HG02571 (cell line): ENCODE measurements at regions not wholly inside any gene's neighbourhood (a gene's known extent, or its start where the extent isn't known, plus 50 kb on each side); places are given as distances from the start of the nearest gene placed in this dataset.

Source experiments
- ATAC-seq: cut with Tn5 transposase; IDR thresholded peaks from one replicate; pipeline ENCODE4 v1.9.1; 2021; ENCODE audit warnings: mild to moderate bottlenecking, moderate library complexity; ENCODE audit not compliant: unreplicated experiment

GRCh38 chrX:40199704-40200103 lies 101.9 kb upstream of the BCOR start:
- no peak for ATAC-seq

- ATAC-seq: no peak
Measured at GRCh38 chrX:40197071-40197470, 99.3 kb upstream of the BCOR start.

GRCh38 chrX:40195368-40195767 lies 97.6 kb upstream of the BCOR start:
- no peak for ATAC-seq

GRCh38 chrX:40192196-40192595 lies 94.4 kb upstream of the BCOR start:
- ATAC-seq: no peak

- ATAC-seq: no peak
Measured at GRCh38 chrX:40189637-40190036, 91.9 kb upstream of the BCOR start.

GRCh38 chrX:40188573-40189417 lies 91.0 kb upstream of the BCOR start:
- ATAC-seq: no peak

- no peak for ATAC-seq
Measured at GRCh38 chrX:40184968-40185367, 87.2 kb upstream of the BCOR start.

GRCh38 chrX:40182615-40183014 lies 84.9 kb upstream of the BCOR start:
- no peak for ATAC-seq

- ATAC-seq: no peak
Measured at GRCh38 chrX:40182095-40182494, 84.3 kb upstream of the BCOR start.

GRCh38 chrX:40179283-40179682 lies 81.5 kb upstream of the BCOR start:
- no peak for ATAC-seq

- ATAC-seq: no peak
Measured at GRCh38 chrX:40177942-40178715, 80.4 kb upstream of the BCOR start.

GRCh38 chrX:40177489-40177888 lies 79.7 kb upstream of the BCOR start:
- ATAC-seq: no peak

- no peak for ATAC-seq
Measured at GRCh38 chrX:40177117-40177430, 79.3 kb upstream of the BCOR start.

GRCh38 chrX:40176351-40177116 lies 78.8 kb upstream of the BCOR start:
- ATAC-seq: no peak

- no peak for ATAC-seq
Measured at GRCh38 chrX:40175511-40176350, 78.0 kb upstream of the BCOR start.

- ATAC-seq: no peak
Measured at GRCh38 chrX:40174854-40175510, 77.2 kb upstream of the BCOR start.

GRCh38 chrX:40174001-40174853 lies 76.5 kb upstream of the BCOR start:
- ATAC-seq: no peak

- no peak for ATAC-seq
Measured at GRCh38 chrX:40173143-40174000, 75.6 kb upstream of the BCOR start.
